ENCODE measurements at regions not wholly inside any gene's neighbourhood (a gene's known extent, or its start where the extent isn't known, plus 50 kb on each side); places are given as distances from the start of the nearest gene placed in this dataset.

- no peak for DNase-seq
- ChIA-PET POLR2A (no interaction called here), CTCF (no interaction called here)
- Mint-ChIP-seq H3K27me3 (peaks cover 10% of the 10 kb centered on the region), H3K4me1 (no peaks in the 10 kb centered on the region), H3K36me3 (ENCODE audit: low read depth) (no peaks in the 10 kb centered on the region), H3K4me3 (no peak overlapping the region), H3K27ac (no peak overlapping the region), H3K9me3 (no peaks in the 10 kb centered on the region)
- TF ChIP-seq, protein P1, sequence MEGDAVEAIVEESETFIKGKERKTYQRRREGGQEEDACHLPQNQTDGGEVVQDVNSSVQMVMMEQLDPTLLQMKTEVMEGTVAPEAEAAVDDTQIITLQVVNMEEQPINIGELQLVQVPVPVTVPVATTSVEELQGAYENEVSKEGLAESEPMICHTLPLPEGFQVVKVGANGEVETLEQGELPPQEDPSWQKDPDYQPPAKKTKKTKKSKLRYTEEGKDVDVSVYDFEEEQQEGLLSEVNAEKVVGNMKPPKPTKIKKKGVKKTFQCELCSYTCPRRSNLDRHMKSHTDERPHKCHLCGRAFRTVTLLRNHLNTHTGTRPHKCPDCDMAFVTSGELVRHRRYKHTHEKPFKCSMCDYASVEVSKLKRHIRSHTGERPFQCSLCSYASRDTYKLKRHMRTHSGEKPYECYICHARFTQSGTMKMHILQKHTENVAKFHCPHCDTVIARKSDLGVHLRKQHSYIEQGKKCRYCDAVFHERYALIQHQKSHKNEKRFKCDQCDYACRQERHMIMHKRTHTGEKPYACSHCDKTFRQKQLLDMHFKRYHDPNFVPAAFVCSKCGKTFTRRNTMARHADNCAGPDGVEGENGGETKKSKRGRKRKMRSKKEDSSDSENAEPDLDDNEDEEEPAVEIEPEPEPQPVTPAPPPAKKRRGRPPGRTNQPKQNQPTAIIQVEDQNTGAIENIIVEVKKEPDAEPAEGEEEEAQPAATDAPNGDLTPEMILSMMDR (IDR thresholded peaks at IDR 0.05), result no peak
- intact Hi-C loops (cut with micrococcal nuclease), result no loop called here
- ATAC-seq (ENCODE audit: low read depth), result no peak
Observed at GRCh38 chr16:86679490-86679889, 101.1 kb downstream of the FOXL1 start.

DNA sequence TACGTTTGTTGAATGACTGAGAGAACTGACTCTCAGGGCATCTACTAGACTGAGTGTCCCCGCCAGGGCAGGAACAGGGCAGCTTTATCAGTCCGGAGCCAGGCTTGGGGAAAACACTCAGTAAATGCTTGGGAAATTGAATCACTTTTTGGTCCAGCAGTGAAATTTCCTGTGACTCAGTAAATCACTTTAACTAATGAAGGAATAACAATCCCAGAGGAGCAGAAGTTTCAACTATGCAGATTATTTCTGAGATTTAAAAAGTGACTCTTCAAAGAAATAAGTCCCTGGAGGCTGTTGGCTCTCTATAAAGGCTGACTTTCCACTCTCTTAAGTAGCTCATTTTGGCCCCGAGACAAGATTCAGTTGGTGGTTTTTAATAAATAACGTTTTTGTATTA is 101.8 kb downstream of the FOXL1 start:
- TF ChIP-seq, protein P1 (IDR thresholded peaks at IDR 0.05), result no peak
- Mint-ChIP-seq H3K9me3 (no peaks in the 10 kb centered on the region), H3K36me3 (ENCODE audit: low read depth) (no peaks in the 10 kb centered on the region), H3K4me3 (no peak overlapping the region), H3K27ac (no peak overlapping the region), H3K27me3 (peaks cover 10% of the 10 kb centered on the region), H3K4me1 (no peaks in the 10 kb centered on the region)
- ChIA-PET POLR2A (no interaction called here), CTCF (no interaction called here)
- intact Hi-C loops (cut with micrococcal nuclease), result no loop called here
- ATAC-seq (ENCODE audit: low read depth) (no peak), DNase-seq (no peak)

DNA sequence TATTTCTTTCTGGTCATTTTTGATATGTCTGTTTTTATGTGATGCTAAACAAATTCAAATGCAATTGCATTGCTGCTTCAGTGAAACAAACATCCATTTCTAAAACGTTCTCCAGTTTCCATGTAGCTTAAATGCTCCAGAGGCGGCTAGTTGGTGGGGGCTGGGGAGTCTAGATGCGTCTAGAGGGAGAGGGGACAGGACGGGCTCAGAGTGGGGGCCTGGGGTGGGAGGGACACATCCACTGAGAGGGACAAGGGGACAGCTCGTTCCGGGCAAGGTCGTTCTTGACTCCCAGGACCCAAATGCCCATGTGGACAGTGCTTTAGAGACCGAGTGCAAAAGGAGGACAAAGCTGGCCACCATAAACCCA is 102.3 kb downstream of the FOXL1 start:
- no peaks in the 10 kb centered on the region for H3K4me1 Mint-ChIP-seq
- H3K4me3 Mint-ChIP-seq, result no peak overlapping the region
- peaks cover 10% of the 10 kb centered on the region for H3K27me3 Mint-ChIP-seq
- intact Hi-C loops (cut with micrococcal nuclease), result no loop called here
- H3K27ac Mint-ChIP-seq, result no peak overlapping the region
- H3K36me3 Mint-ChIP-seq (ENCODE audit: low read depth), result no peaks in the 10 kb centered on the region
- no peaks in the 10 kb centered on the region for H3K9me3 Mint-ChIP-seq
- ChIA-PET CTCF (no interaction called here), POLR2A (no interaction called here)
- ATAC-seq (ENCODE audit: low read depth) (no peak), DNase-seq (no peak)
- TF ChIP-seq, protein P1 (IDR thresholded peaks at IDR 0.05), result no peak

- POLR2A ChIA-PET, result no interaction called here
- H3K36me3 Mint-ChIP-seq (ENCODE audit: low read depth), result no peaks in the 10 kb centered on the region
- no peaks in the 10 kb centered on the region for H3K4me1 Mint-ChIP-seq
- CTCF ChIA-PET, result no interaction called here
- peaks cover 12% of the 10 kb centered on the region for H3K27me3 Mint-ChIP-seq
- ATAC-seq (ENCODE audit: low read depth) (no peak), DNase-seq (no peak)
- H3K4me3 Mint-ChIP-seq, result no peak overlapping the region
- intact Hi-C loops (cut with micrococcal nuclease), result no loop called here
- no peak overlapping the region for H3K27ac Mint-ChIP-seq
- no peaks in the 10 kb centered on the region for H3K9me3 Mint-ChIP-seq
- TF ChIP-seq, protein P1 (IDR thresholded peaks at IDR 0.05), result no peak
Observed at GRCh38 chr16:86681031-86681756, 102.8 kb downstream of the FOXL1 start.

DNA sequence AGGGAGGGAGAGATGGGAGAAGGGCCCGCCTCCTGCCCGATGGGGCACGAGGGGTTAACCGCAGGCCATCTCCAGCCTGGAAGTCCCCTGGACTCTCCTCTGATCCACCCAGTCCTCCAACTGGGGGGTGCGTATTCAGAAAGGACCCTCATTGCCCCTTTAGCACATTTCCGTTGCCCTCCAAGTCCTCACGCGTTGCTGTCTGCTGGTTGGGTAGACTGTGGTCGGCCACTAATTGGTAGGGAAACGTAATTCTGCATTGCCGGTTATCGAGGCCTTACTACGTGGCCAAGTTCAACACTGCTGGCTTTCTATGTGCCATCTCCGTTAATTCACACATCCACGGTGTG is 103.4 kb downstream of the FOXL1 start:
- ChIA-PET CTCF (no interaction called here), POLR2A (no interaction called here)
- Mint-ChIP-seq H3K9me3 (no peaks in the 10 kb centered on the region), H3K36me3 (ENCODE audit: low read depth) (no peaks in the 10 kb centered on the region), H3K4me1 (no peaks in the 10 kb centered on the region), H3K4me3 (no peak overlapping the region), H3K27me3 (peaks cover 12% of the 10 kb centered on the region), H3K27ac (no peak overlapping the region)
- ATAC-seq (ENCODE audit: low read depth) (no peak), DNase-seq (no peak)
- intact Hi-C loops (cut with micrococcal nuclease), result no loop called here
- TF ChIP-seq, protein P1 (IDR thresholded peaks at IDR 0.05), result no peak

All from activated B cell treated with CpG ODN at 0.5 μM for 24 hours (primary cell).